A673 (cell line): ENCODE measurements at regions not wholly inside any gene's neighbourhood (a gene's known extent, or its start where the extent isn't known, plus 50 kb on each side); places are given as distances from the start of the nearest gene placed in this dataset.

Experiments
- BruUV-seq: library from RNA; stranded (reverse); fragments of 400-500 nt; replicated peaks from 2 replicates; lab custom pipeline; 2021; lab: Mats Ljungman, UMichigan
- CTCF ChIA-PET: fragments of 300-600 bp; sonication (Branson Sonifier 250); formaldehyde crosslinking; loops from one replicate; lab custom pipeline; 2022; ENCODE audit warnings: antibody characterized with exemption; lab: Charles Lee
- POLR2A ChIA-PET: fragments of 300-600 bp; sonication (Branson Sonifier 250); formaldehyde crosslinking; loops from one replicate; lab custom pipeline; 2022; ENCODE audit warnings: antibody characterized with exemption; ENCODE audit not compliant: low non-redundant PET; lab: Charles Lee
- DNase-seq: peaks from one replicate; pipeline ENCODE4 v3.0.0-alpha.2; 2015; ENCODE audit warnings: low spot score
- H3K27ac ChIP-seq: fragments of 200-600 bp; sonication (generic); 2 replicates; pipeline ENCODE4 v1.5.1; 2016; ENCODE audit warnings: mixed run types, low read depth, mild to moderate bottlenecking, mixed read lengths, antibody characterized with exemption, low read length; ENCODE audit not compliant: poor library complexity, severe bottlenecking
- H3K27me3 ChIP-seq: fragments of 200-600 bp; sonication (generic); replicated peaks from 2 replicates; pipeline ENCODE4 v1.6.1; 2017; ENCODE audit warnings: mixed run types, low read depth, mild to moderate bottlenecking, mixed read lengths, antibody characterized with exemption, low read length; ENCODE audit not compliant: insufficient read depth, poor library complexity
- H3K36me3 ChIP-seq: fragments of 200-600 bp; sonication (generic); 2 replicates; pipeline ENCODE4 v1.6.1; 2016; ENCODE audit warnings: mixed run types, mild to moderate bottlenecking, mixed read lengths, antibody characterized with exemption, low read length; ENCODE audit not compliant: insufficient read depth, poor library complexity, severe bottlenecking
- H3K4me1 ChIP-seq: fragments of 200-600 bp; sonication (generic); 2 replicates; pipeline ENCODE4 v1.6.1; 2017; ENCODE audit warnings: mixed run types, mild to moderate bottlenecking, mixed read lengths, antibody characterized with exemption, low read length; ENCODE audit not compliant: insufficient read depth, poor library complexity, severe bottlenecking
- H3K4me3 ChIP-seq: fragments of 200-600 bp; sonication (generic); 2 replicates; pipeline ENCODE4 v1.5.1; 2016; ENCODE audit warnings: low read depth, mixed run types, mild to moderate bottlenecking, mixed read lengths, low read length; ENCODE audit not compliant: poor library complexity, severe bottlenecking
- H3K9me3 ChIP-seq: fragments of 200-600 bp; sonication (generic); 2 replicates; pipeline ENCODE4 v1.6.1; 2016; ENCODE audit warnings: mixed run types, low read depth, mild to moderate bottlenecking, mixed read lengths, antibody characterized with exemption, low read length; ENCODE audit not compliant: poor library complexity, severe bottlenecking
- CTCF ChIP-seq: fragments of 300-800, 200-600 bp; sonication (generic); conservative IDR thresholded peaks from 2 replicates; pipeline ENCODE4 v1.5.1; 2017; ENCODE audit warnings: low read depth, mild to moderate bottlenecking, antibody characterized with exemption, low read length, moderate library complexity, mixed read lengths
- EZH2 ChIP-seq: fragments of 200-600 bp; sonication (generic); IDR thresholded peaks from 2 replicates; pipeline ENCODE4 v1.6.1; 2017; ENCODE audit warnings: borderline replicate concordance, low read depth, mild to moderate bottlenecking, mixed read lengths, antibody characterized with exemption, low read length; ENCODE audit not compliant: poor library complexity, severe bottlenecking
- intact Hi-C: fragments of 100-400 bp; cut with micrococcal nuclease; formaldehyde crosslinking; loops from one replicate; pipeline ENCODE4 v1.10.0; 2022; ENCODE audit not compliant: unreplicated experiment

GRCh38 chr4:24010994-24011393, 121.1 kb upstream of the PPARGC1A start:
- CTCF ChIA-PET = no interaction called here
- POLR2A ChIA-PET = no interaction called here
- intact Hi-C loops = no loop called here
- Histone ChIP-seq H3K36me3 (no peaks in the 10 kb centered on the region), H3K9me3 (no peaks in the 10 kb centered on the region), H3K27ac (no peak overlapping the region), H3K27me3 (no peaks in the 10 kb centered on the region), H3K4me1 (no peaks in the 10 kb centered on the region), H3K4me3 (no peak overlapping the region)
- TF ChIP-seq EZH2 = no peak
- TF ChIP-seq CTCF = no peak
- no peak for DNase-seq
- BruUV-seq = no TSS peak

GRCh38 chr4:24010573-24010972, 120.7 kb upstream of the PPARGC1A start:
- no peaks in the 10 kb centered on the region for H3K27me3 ChIP-seq
- intact Hi-C loops = no loop called here
- H3K4me3 ChIP-seq = no peak overlapping the region
- TF ChIP-seq EZH2 (no peak), CTCF (no peak)
- no peaks in the 10 kb centered on the region for H3K36me3 ChIP-seq
- CTCF ChIA-PET = no interaction called here
- POLR2A ChIA-PET = no interaction called here
- DNase-seq = no peak
- no peak overlapping the region for H3K27ac ChIP-seq
- no peaks in the 10 kb centered on the region for H3K4me1 ChIP-seq
- H3K9me3 ChIP-seq = no peaks in the 10 kb centered on the region
- BruUV-seq = no TSS peak

GRCh38 chr4:24007860-24008261, 118.0 kb upstream of the PPARGC1A start:
- intact Hi-C loops = no loop called here
- DNase-seq = no peak
- no peak for TF ChIP-seq EZH2
- TF ChIP-seq CTCF = no peak
- Histone ChIP-seq H3K9me3 (no peaks in the 10 kb centered on the region), H3K27ac (no peak overlapping the region), H3K4me3 (no peak overlapping the region), H3K36me3 (no peaks in the 10 kb centered on the region), H3K27me3 (no peaks in the 10 kb centered on the region), H3K4me1 (no peaks in the 10 kb centered on the region)
- ChIA-PET POLR2A (no interaction called here), CTCF (no interaction called here)
- no TSS peak for BruUV-seq
